ENCODE measurements at regions not wholly inside any gene's neighbourhood (a gene's known extent, or its start where the extent isn't known, plus 50 kb on each side); places are given as distances from the start of the nearest gene placed in this dataset.
A peak's percentile ranks its signal among the peaks of the same experiment; 100 is the strongest.

- Histone ChIP-seq H3K18ac (ENCODE audit: extremely low read depth, low read length) (no peak overlapping the region), H4K20me1 (replicated peaks in 1 of 2; ENCODE audit: control insufficient read depth in 1 of 2, insufficient read depth in 2 of 2, low read length in 2 of 2) (no peaks in the 10 kb centered on the region), H2BK120ac (replicated peaks; ENCODE audit: low read depth, low read length) (no peak overlapping the region), H2AK5ac (ENCODE audit: low read depth, low read length) (no peak overlapping the region), H2BK15ac (ENCODE audit: low read length) (no peak overlapping the region), H4K5ac (ENCODE audit: insufficient read length, low read depth, low read length) (no peak overlapping the region), H2AFZ (ENCODE audit: low read length) (no peak overlapping the region), H4K8ac (ENCODE audit: extremely low read depth, insufficient read depth, low read length) (no peak overlapping the region), H3K4me3 (ENCODE audit: extremely low read depth in 1 of 4, insufficient read depth in 2 of 4, low read depth in 3 of 4, low read length in 4 of 4) (no peak overlapping the region), H3K23me2 (ENCODE audit: low read depth, low read length) (no peaks in the 10 kb centered on the region), H3K36me3 (ENCODE audit: control insufficient read depth in 2 of 4, insufficient read depth in 4 of 4, low read length in 3 of 4) (no peaks in the 10 kb centered on the region), H2BK20ac (ENCODE audit: low read length) (0 out of 2 replicates have a peak overlapping the region, but pooled peaks have one; percentile 27), H3K14ac (ENCODE audit: insufficient read length) (no peak overlapping the region), H3K9me3 (ENCODE audit: insufficient read depth in 2 of 2, low read depth in 1 of 2, low read length in 1 of 2) (no peaks in the 10 kb centered on the region), H4K91ac (replicated peaks; ENCODE audit: insufficient read length, low read length) (no peak overlapping the region), H3K4me2 (ENCODE audit: insufficient read depth in 1 of 2, low read depth in 2 of 2, low read length in 2 of 2) (no peak overlapping the region), H3K79me2 (ENCODE audit: control insufficient read depth in 1 of 2, insufficient read depth in 2 of 2, low read length in 2 of 2) (no peaks in the 10 kb centered on the region), H2BK12ac (ENCODE audit: low read depth, low read length) (no peak overlapping the region), H3K79me1 (ENCODE audit: low read depth, low read length) (no peaks in the 10 kb centered on the region), H3K27ac (ENCODE audit: low read depth, low read length) (no peak overlapping the region), H3K4ac (replicated peaks; ENCODE audit: insufficient read length, low read depth, low read length) (no peak overlapping the region), H3K56ac (replicated peaks; ENCODE audit: insufficient read length, low read depth, low read length) (no peak overlapping the region), H2BK5ac (ENCODE audit: low read depth, low read length) (no peak overlapping the region), H3K23ac (ENCODE audit: insufficient read length) (no peak overlapping the region), H3K4me1 (replicated peaks in 1 of 4; ENCODE audit: control insufficient read depth in 3 of 4, insufficient read depth in 4 of 4, low read length in 3 of 4) (no peaks in the 10 kb centered on the region), H3K9ac (replicated peaks in 1 of 4; ENCODE audit: extremely low read depth in 1 of 4, low read depth in 3 of 4, low read length in 3 of 4) (no peak overlapping the region), H3K27me3 (replicated peaks in 1 of 4; ENCODE audit: control insufficient read depth in 3 of 4, extremely low read depth in 1 of 4, insufficient read depth in 3 of 4, low read length in 3 of 4) (no peaks in the 10 kb centered on the region)
- FAIRE-seq (no peak), DNase-seq (ENCODE audit: low read depth in 1 of 2, low spot score in 2 of 2) (no peak)
- ChIA-PET POLR2A (ENCODE audit: partially characterized antibody) (no interaction called here), CTCF (ENCODE audit: partially characterized antibody) (no interaction called here)
- WGBS, 2 experiments (ENCODE audit: extremely low coverage in 1 of 2, insufficient coverage in 1 of 2, insufficient read length in 1 of 2, insufficient replicate concordance in 2 of 2, low coverage in 1 of 2, low lambda C conversion rate in 2 of 2, missing lambda C conversion rate in 1 of 2) = 95% methylated on average over 4 of the region's 4 CpGs; no CpG with 5 or more reads in 1 of the 2 experiments
- TF ChIP-seq CEBPB (IDR thresholded peaks at IDR 0.05; ENCODE audit: low read depth, low read length) (no peak), MAFK (IDR thresholded peaks at IDR 0.05; ENCODE audit: low read depth, low read length) (no peak), USF2 (IDR thresholded peaks at IDR 0.05; ENCODE audit: low read length) (no peak), BCL11A (IDR thresholded peaks at IDR 0.05; ENCODE audit: low read depth in 2 of 2, low read length in 2 of 2) (no peak), KDM1A (IDR thresholded peaks at IDR 0.05; ENCODE audit: borderline replicate concordance, low read length) (no peak), GTF2F1 (IDR thresholded peaks at IDR 0.05; ENCODE audit: borderline replicate concordance, low read depth, low read length) (no peak), KDM5A (IDR thresholded peaks at IDR 0.05; ENCODE audit: low read length) (no peak), GABPA (IDR thresholded peaks at IDR 0.05; ENCODE audit: borderline replicate concordance, insufficient read depth, low read length) (no peak), TBP (IDR thresholded peaks at IDR 0.05; ENCODE audit: low read depth, low read length) (no peak), PHF8 (conservative IDR thresholded peaks at IDR 0.05; ENCODE audit: low read depth, low read length) (no peak), ATF2 (IDR thresholded peaks at IDR 0.05; ENCODE audit: low read length) (no peak), EGR1 (IDR thresholded peaks at IDR 0.05; ENCODE audit: borderline replicate concordance, low read depth, low read length) (no peak)
These were observed 1231.0 kb downstream of the DSC3 start for GRCh38 chr18:29811519-29811918.
